GM12878 (cell line): ENCODE measurements at regions not wholly inside any gene's neighbourhood (a gene's known extent, or its start where the extent isn't known, plus 50 kb on each side); places are given as distances from the start of the nearest gene placed in this dataset.

Experiments
- BRCA1 ChIP-seq: IDR thresholded peaks from 2 replicates; pipeline ENCODE4 v1.6.1; 2011; ENCODE audit warnings: low read depth, low read length, improper control_type of control experiment
- EZH2 ChIP-seq: IDR thresholded peaks from 2 replicates; pipeline ENCODE4 v1.6.1; 2012; ENCODE audit warnings: low read depth, mild to moderate bottlenecking, control low read depth, inconsistent platforms, low read length, borderline replicate concordance; ENCODE audit not compliant: control insufficient read depth
- GABPA ChIP-seq: IDR thresholded peaks from 2 replicates; pipeline ENCODE4 v1.6.1; 2014; ENCODE audit warnings: antibody characterized with exemption, low read depth, mild to moderate bottlenecking, inconsistent platforms
- POLR2AphosphoS5 ChIP-seq: IDR thresholded peaks from 2 replicates; pipeline ENCODE4 v1.6.1; 2011; ENCODE audit warnings: mild to moderate bottlenecking, low read length, inconsistent platforms
- RCOR1 ChIP-seq: conservative IDR thresholded peaks from 2 replicates; pipeline ENCODE4 v1.6.1; 2012; ENCODE audit warnings: low read depth, low read length, improper control_type of control experiment
- YY1 ChIP-seq: IDR thresholded peaks from 2 replicates; pipeline ENCODE4 v1.6.1; 2011; ENCODE audit warnings: low read depth, mild to moderate bottlenecking, low read length
- TF ChIP-seq, protein P1 (sequence below): IDR thresholded peaks from 2 replicates; pipeline ENCODE4 v1.6.1; 2011; ENCODE audit warnings: mild to moderate bottlenecking, low read depth, low read length, moderate library complexity; ENCODE audit not compliant: insufficient replicate concordance
- TF ChIP-seq, protein P2 (sequence below): fragments of 450-650 bp; IDR thresholded peaks from 2 replicates; pipeline ENCODE4 v1.6.1; 2016; ENCODE audit warnings: mild to moderate bottlenecking, moderate library complexity, borderline replicate concordance
- TF ChIP-seq, protein P3 (sequence below), 3 experiments: IDR thresholded peaks in 2 of 3; conservative IDR thresholded peaks in 1 of 3; 2 replicates each; pipeline ENCODE4 v1.5.1; 2011; ENCODE audit warnings: low read depth in 3 of 3, low read length in 3 of 3, mild to moderate bottlenecking in 3 of 3, control low read depth in 2 of 3, moderate library complexity in 2 of 3, inconsistent platforms in 1 of 3, mixed read lengths in 1 of 3; ENCODE audit not compliant: control insufficient read depth in 2 of 3, insufficient read depth in 1 of 3; ENCODE audit errors: extremely low read depth in 1 of 3
- TF ChIP-seq, protein P4 (sequence below): fragments of 450-650 bp; IDR thresholded peaks from 2 replicates; pipeline ENCODE4 v1.6.1; 2014; ENCODE audit warnings: mild to moderate bottlenecking

DNA sequence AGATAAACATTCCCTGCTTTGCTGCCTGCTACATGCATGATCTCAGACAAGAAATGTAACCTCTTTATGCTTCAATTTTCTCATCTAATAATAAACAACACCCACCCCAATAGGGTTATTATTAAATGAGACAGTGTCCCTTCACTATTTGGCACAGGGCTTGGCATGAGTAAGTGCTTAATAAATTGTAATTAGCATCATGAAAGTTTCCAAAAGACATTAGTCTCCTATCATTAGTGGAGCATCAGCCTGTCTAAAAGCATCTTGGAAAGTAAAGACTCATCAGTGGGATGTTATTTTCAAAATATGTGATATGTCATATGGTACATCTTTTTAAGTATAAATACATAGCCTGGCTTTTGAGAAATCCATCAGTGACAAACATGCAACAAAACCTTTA, 275.0 kb downstream of the ZEB2 start:
- TF ChIP-seq GABPA (no peak), RCOR1 (no peak), BRCA1 (no peak), POLR2AphosphoS5 (no peak), YY1 (no peak), EZH2 (no peak)
- TF ChIP-seq, protein P1, sequence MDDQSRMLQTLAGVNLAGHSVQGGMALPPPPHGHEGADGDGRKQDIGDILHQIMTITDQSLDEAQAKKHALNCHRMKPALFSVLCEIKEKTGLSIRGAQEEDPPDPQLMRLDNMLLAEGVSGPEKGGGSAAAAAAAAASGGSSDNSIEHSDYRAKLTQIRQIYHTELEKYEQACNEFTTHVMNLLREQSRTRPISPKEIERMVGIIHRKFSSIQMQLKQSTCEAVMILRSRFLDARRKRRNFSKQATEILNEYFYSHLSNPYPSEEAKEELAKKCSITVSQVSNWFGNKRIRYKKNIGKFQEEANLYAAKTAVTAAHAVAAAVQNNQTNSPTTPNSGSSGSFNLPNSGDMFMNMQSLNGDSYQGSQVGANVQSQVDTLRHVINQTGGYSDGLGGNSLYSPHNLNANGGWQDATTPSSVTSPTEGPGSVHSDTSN: no peak
- TF ChIP-seq, protein P2, sequence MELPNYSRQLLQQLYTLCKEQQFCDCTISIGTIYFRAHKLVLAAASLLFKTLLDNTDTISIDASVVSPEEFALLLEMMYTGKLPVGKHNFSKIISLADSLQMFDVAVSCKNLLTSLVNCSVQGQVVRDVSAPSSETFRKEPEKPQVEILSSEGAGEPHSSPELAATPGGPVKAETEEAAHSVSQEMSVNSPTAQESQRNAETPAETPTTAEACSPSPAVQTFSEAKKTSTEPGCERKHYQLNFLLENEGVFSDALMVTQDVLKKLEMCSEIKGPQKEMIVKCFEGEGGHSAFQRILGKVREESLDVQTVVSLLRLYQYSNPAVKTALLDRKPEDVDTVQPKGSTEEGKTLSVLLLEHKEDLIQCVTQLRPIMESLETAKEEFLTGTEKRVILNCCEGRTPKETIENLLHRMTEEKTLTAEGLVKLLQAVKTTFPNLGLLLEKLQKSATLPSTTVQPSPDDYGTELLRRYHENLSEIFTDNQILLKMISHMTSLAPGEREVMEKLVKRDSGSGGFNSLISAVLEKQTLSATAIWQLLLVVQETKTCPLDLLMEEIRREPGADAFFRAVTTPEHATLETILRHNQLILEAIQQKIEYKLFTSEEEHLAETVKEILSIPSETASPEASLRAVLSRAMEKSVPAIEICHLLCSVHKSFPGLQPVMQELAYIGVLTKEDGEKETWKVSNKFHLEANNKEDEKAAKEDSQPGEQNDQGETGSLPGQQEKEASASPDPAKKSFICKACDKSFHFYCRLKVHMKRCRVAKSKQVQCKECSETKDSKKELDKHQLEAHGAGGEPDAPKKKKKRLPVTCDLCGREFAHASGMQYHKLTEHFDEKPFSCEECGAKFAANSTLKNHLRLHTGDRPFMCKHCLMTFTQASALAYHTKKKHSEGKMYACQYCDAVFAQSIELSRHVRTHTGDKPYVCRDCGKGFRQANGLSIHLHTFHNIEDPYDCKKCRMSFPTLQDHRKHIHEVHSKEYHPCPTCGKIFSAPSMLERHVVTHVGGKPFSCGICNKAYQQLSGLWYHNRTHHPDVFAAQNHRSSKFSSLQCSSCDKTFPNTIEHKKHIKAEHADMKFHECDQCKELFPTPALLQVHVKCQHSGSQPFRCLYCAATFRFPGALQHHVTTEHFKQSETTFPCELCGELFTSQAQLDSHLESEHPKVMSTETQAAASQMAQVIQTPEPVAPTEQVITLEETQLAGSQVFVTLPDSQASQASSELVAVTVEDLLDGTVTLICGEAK: no peak
- TF ChIP-seq, protein P3, sequence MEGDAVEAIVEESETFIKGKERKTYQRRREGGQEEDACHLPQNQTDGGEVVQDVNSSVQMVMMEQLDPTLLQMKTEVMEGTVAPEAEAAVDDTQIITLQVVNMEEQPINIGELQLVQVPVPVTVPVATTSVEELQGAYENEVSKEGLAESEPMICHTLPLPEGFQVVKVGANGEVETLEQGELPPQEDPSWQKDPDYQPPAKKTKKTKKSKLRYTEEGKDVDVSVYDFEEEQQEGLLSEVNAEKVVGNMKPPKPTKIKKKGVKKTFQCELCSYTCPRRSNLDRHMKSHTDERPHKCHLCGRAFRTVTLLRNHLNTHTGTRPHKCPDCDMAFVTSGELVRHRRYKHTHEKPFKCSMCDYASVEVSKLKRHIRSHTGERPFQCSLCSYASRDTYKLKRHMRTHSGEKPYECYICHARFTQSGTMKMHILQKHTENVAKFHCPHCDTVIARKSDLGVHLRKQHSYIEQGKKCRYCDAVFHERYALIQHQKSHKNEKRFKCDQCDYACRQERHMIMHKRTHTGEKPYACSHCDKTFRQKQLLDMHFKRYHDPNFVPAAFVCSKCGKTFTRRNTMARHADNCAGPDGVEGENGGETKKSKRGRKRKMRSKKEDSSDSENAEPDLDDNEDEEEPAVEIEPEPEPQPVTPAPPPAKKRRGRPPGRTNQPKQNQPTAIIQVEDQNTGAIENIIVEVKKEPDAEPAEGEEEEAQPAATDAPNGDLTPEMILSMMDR (IDR thresholded peaks at IDR 0.05 in 2 of 3, conservative IDR thresholded peaks at IDR 0.05 in 1 of 3; ENCODE audit: control insufficient read depth in 2 of 3, extremely low read depth in 1 of 3, insufficient read depth in 1 of 3, low read depth in 3 of 3, low read length in 3 of 3): no peak
- TF ChIP-seq, protein P4, sequence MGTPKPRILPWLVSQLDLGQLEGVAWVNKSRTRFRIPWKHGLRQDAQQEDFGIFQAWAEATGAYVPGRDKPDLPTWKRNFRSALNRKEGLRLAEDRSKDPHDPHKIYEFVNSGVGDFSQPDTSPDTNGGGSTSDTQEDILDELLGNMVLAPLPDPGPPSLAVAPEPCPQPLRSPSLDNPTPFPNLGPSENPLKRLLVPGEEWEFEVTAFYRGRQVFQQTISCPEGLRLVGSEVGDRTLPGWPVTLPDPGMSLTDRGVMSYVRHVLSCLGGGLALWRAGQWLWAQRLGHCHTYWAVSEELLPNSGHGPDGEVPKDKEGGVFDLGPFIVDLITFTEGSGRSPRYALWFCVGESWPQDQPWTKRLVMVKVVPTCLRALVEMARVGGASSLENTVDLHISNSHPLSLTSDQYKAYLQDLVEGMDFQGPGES: no peak
